GM21381 (cell line): ENCODE measurements at regions not wholly inside any gene's neighbourhood (a gene's known extent, or its start where the extent isn't known, plus 50 kb on each side); places are given as distances from the start of the nearest gene placed in this dataset.
"Not testable (repeated sequence)": the region's sequence is repeated elsewhere in the genome, so short reads cannot be mapped to it uniquely, and the experiment has no call there.

Source experiments
- ATAC-seq: cut with Tn5 transposase; IDR thresholded peaks from one replicate; pipeline ENCODE4 v1.9.1; 2021; ENCODE audit warnings: mild to moderate bottlenecking, moderate library complexity; ENCODE audit not compliant: unreplicated experiment

DNA sequence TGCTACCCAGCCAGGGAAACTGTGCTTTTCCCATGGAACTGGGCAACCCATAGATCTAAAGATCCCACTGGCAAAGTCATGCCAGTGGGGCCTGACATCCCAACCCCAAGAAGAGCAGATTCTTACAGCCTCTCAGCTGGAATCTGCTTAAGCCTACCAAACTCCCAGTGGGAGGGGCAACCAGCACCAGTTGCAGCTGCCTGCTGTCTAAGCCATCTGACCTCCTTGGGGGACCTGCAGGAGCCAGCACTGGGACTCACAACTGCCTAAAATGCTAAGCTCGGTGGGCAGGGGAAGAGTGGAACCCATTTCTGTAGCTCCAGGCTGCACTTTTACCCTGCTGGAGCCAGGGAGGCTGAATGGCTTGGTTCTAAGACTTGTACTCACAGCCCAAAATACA, 770.7 kb upstream of the SLC8A1 start:
- ATAC-seq, result no peak

- no peak for ATAC-seq
Observed at GRCh38 chr2:41234093-41234492, 782.2 kb upstream of the SLC8A1 start.

DNA sequence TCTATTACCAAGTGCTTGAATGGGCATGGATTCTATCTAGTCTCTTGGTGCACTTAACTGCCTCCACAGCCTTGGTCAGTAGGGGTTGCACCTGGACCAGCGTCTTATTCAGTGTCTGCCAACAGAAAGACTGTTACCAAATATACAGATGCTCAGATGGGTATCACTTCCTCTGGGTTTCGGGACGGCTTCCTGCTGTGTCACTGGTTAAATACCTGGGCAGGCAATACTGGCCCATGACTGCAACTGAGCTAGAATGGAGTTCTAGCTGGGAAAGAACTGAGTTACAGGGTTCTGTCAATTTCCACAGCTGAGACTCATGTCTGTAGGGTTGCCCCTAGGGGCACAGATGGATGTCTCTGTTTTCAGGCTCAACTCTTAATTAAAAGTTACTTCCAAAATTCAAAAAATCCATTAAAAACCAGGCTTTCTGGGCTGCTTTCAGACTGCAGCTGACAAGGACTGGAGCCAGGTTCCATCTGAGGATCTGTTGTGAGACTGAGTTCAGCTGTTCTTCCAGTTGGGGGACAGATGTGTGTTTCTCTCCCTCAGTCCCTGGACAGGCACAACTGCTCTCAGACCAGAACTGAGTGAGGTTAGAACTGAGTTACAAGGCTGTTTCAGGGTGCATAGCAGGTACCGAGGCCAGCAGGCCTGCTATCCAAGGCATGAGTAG, 789.6 kb upstream of the SLC8A1 start:
- ATAC-seq, result no peak

DNA sequence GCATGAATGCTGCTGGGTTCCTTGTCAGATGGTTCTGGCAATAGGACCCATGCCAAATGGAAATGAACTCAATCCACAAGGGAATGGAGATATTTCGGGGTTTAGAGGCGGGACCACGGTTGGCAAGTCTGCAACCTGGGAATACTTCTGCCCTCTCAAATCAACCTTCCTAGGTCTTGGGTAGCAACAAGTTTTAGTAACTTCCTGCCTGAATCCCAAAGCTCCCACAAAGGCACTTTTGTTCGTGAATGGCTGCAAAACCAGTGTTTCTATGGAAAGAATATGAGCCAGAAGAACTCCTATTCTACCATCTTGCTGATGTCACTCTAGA, 790.1 kb upstream of the SLC8A1 start:
- no peak for ATAC-seq

GRCh38 chr2:41267929-41268659, 779.7 kb upstream of the PKDCC start:
- ATAC-seq, result no peak

GRCh38 chr2:41283079-41283775, 764.6 kb upstream of the PKDCC start:
- ATAC-seq, result no peak

DNA sequence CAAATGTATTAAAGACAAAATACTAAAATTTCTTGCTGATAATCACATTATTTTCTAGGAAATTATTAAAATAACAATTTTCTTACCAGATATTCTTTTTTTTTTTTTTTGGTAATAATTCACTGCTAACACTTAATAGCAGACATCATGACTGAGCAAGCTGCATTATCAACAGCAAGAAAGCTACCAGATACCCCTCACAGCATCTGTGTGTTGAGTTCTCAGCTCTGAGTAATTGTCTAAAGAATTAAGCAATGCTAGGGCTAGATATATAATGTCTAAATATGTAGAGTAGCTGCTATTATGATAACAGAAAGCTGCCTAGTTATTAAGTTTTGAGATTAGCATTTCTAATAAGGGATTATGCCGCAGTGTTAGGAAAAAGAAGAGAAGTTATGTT, 754.3 kb upstream of the PKDCC start:
- ATAC-seq, result no peak

DNA sequence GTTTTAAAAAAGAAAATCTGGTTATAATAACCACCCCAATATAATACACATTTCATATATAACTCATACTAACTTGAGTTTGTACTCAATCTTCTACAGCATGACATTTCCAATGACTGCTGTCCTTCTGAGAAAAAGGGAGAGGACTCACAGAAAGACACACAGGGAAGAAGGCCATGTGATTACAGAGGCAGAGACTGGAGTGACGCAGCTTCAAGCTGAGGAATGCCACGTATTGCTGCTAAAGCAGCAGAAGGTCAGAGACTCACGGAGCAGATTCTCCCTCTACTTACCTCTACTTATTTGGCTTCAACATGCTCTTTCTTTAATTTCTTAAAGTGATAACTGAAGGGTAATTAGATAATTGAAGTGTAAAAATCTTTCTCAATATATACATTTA, 753.5 kb upstream of the PKDCC start:
- ATAC-seq, result no peak

DNA sequence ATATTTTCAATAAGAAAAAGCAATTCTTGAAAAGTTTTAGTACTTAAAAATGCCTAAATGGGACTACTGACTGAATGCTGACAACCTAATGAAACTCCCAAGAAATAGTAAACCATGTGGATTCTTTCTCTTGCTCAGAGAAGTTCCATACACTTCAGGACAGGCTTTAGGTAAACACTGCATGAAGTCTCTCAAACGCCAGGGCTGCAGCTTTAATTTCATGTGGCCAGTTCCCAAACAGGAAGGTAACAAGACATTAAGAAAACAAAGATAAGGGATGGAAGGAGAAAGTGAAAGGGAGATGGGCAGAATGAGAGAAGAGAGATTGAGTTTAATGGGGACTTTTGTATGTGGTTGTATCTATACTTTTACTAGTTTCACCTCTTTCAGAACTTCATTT, 734.7 kb upstream of the PKDCC start:
- no peak for ATAC-seq

DNA sequence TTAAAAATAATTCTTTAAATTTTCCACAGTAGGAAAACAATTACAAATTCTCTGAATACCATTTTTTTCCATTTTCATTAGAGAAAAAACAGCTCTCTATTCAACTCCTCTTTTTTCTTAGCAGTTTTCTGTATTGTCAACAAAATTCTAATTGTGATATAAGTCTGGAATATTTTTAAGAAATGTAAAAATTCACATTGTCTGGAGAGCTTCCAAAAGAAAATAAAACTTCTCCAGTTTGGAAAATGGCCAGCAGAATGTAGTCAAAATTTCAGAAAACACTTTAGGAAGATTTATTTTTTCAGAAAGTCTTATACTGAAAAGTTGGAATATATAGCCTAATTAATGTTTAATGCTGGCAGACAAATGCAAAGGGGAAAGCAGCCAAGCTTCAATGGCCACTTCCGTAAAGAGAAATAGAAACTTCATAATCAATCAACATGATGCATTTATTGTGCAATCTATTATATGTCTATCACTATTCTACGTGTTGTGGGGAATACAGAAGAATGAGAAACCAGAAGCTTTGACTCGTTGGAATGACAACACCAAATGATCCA, 733.2 kb upstream of the PKDCC start:
- ATAC-seq, result no peak

GRCh38 chr2:41319437-41319836, 728.4 kb upstream of the PKDCC start:
- no peak for ATAC-seq

DNA sequence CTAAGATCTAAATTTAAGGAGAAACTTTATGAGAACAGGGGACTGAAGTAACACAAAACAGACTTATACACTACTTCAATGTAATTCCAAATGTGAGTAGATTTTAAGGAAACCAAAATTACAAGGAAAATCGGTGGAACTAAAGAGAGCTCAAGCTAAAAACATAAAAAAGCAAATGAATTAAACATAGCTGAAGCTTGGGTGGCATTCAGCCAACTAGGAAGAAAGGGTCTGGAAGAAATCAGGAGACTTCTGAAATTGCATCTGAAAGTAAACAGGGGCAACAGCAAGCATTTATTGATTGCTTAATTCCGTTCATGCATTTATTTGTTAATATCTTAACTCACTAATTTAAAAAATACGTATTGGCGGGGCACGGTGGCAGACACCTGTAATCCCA, 727.3 kb upstream of the PKDCC start:
- no peak for ATAC-seq

DNA sequence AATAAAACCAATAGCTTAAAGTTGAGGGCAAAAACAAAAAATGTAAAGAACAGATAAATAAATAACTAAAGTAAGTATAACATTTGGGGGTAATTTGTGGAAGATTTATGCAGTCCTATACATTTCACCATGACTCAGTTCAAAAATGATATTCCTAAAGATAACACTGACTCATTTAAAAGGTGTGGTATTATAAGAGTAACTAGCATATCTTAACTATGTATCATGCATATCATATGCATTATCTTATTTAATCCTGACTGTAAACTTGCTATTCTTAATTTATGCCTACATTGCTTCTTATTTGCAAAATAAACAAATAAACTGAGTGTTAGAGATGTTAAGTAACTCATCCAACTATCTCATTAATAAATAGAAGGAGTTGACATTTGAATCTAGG, 726.5 kb upstream of the PKDCC start:
- no peak for ATAC-seq

DNA sequence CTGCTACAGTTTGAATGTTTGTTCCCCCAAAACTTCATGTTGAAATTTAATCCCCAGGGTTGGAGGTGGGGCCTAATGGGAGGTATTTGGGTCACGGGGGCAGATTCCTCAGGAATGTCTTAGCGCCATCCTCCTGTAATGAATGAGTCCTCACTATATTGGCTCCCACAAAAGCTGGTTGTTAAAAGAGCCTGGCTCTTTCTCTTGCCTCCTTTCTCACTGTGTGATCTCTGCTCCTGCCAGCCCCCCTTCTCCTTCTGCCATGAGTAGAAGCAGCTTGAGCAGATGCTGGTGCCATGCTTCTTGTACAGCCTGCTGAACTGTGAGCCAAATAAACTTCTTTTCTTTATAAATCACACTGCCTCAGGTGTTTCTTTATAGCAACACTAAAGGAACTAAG, 721.0 kb upstream of the PKDCC start:
- no peak for ATAC-seq

GRCh38 chr2:41329040-41329439, 718.8 kb upstream of the PKDCC start:
- no peak for ATAC-seq

DNA sequence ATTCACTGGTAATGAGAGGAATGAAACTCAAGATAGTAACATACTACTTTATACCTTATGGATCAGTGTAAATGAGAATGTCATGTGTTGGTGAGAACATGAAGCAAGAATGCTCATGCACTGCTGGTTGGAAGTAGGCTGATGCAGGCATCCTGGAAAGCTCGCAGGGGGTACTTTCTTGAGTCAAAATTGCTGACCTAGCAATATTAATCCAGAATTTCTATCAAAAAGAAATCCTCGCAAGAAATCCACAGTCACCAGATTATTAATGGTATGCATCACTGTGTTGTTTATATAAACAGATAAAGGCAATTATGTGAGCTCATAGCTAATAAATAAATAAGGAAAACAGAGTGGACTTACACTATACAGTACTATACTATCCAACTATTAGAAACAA, 713.7 kb upstream of the PKDCC start:
- ATAC-seq, result no peak

DNA sequence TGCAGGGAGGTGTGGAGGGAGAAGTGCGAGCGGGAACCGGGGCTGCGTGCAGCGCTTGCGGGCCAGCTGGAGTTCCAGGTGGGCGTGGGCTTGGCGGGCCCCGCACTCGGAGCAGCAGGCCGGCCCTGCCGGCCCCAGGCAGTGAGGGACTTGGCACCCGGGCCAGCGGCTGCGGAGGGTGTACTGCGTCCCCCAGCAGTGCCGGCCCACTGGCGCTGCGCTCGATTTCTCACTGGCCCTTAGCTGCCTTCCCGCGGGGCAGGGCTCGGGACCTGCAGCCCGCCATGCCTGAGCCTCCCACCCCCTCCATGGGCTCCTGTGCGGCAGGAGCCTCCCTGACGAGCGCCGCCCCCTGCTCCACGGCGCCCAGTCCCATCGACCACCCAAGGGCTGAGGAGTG, 712.2 kb upstream of the PKDCC start:
- ATAC-seq, result not testable (repeated sequence)

- ATAC-seq, result no peak
Observed at GRCh38 chr2:41337956-41338355, 709.9 kb upstream of the PKDCC start.

GRCh38 chr2:41344529-41344928, 703.3 kb upstream of the PKDCC start:
- no peak for ATAC-seq

GRCh38 chr2:41353060-41353459, 694.8 kb upstream of the PKDCC start:
- ATAC-seq, result no peak

DNA sequence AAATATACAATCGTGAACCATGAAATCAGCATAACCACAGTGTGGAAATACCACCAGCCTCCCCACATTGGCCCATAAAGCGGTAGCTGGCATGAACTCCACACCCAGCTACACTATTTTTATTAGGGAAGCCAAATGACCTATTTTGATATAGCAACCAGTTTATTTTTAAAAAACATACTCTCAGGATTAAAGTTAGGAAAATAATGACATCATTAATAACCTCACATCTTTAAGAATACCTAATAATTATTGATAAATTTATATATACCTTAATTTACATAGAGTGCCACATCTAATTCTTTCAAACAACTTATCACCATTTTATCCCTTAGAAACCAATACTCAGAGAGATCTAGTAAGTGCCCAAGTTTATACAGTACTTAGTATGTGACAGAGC, 692.0 kb upstream of the PKDCC start:
- no peak for ATAC-seq

- ATAC-seq, result no peak
Observed at GRCh38 chr2:41364842-41365241, 683.0 kb upstream of the PKDCC start.
